Neutrophil (primary cell): ENCODE measurements at regions not wholly inside any gene's neighbourhood (a gene's known extent, or its start where the extent isn't known, plus 50 kb on each side); places are given as distances from the start of the nearest gene placed in this dataset.

Experiments used
- H3K27ac ChIP-seq: fragments of 200-600 bp; sonication (generic); 2 replicates; pipeline ENCODE4 v1.5.1; 2016; ENCODE audit warnings: mild to moderate bottlenecking, moderate library complexity
- H3K27me3 ChIP-seq: fragments of 200-600 bp; sonication (generic); 2 replicates; pipeline ENCODE4 v1.6.0; 2016; ENCODE audit warnings: mild to moderate bottlenecking
- H3K36me3 ChIP-seq: fragments of 200-600 bp; sonication (generic); 2 replicates; pipeline ENCODE4 v1.5.1; 2017
- H3K4me1 ChIP-seq, 2 experiments: fragments of 200-600 bp in 1 of 2; sonication (generic) in 1 of 2; 1 replicate in 1 of 2; 2 replicates in 1 of 2; pipeline versions ENCODE4 v1.5.1 to v1.6.1; 2013 to 2016; ENCODE audit warnings: low read depth in 1 of 2, low read length in 1 of 2, mild to moderate bottlenecking in 1 of 2, moderate library complexity in 1 of 2; ENCODE audit not compliant: control insufficient read depth in 1 of 2, insufficient read depth in 1 of 2
- H3K4me3 ChIP-seq, 2 experiments: fragments of 200-600 bp in 1 of 2; sonication (generic) in 1 of 2; 1 replicate in 1 of 2; 2 replicates in 1 of 2; pipeline ENCODE4 v1.5.1; 2013 to 2016; ENCODE audit warnings: low read depth in 1 of 2, low read length in 1 of 2, mild to moderate bottlenecking in 1 of 2, moderate library complexity in 1 of 2
- H3K9me3 ChIP-seq: fragments of 200-600 bp; sonication (generic); 2 replicates; pipeline ENCODE4 v1.5.1; 2016
- TF ChIP-seq, protein P1 (sequence below): fragments of 200-600 bp; sonication (generic); IDR thresholded peaks from 2 replicates; pipeline ENCODE4 v1.5.1; 2016; ENCODE audit warnings: antibody characterized with exemption

DNA sequence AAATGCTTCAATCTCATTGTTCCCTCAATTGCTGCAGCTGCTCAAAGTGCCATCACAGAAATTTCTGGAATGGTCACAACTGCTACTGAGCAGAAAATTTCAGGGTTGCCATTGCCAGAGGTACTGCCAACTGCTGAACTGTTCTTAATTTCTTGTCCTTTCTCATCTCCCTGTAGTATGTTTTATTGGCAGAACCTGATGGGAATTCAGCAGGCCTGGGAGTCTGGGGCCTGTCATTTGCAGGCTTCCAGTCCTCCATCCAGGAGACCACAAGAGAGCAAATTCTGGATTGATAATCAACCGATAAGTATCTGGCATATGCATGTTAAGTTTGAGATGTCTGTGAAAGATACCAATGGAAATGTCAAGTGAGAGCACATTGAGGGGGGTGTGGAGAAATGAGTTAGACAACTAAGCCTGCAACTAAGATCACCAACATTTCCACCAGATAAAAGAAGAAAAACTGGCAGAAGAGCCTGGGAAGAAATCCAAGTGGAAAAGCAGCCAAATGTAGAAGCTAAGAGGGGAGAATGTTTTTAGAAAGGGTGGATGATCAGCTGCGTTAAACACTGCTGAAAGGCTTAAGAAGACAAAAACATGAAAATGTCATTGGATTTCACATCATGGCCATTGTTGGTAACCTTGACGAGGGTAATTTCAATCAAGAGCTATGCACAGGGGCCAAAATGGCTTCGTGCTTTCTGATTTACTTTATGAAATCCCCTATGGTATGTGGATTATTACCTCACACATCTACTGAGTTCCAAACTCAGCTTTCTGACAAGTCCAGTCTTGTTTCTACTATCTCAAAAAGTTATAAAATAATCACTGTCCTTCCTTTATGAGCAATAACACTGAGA, 648.1 kb downstream of the PLPP3 start:
- TF ChIP-seq, protein P1, sequence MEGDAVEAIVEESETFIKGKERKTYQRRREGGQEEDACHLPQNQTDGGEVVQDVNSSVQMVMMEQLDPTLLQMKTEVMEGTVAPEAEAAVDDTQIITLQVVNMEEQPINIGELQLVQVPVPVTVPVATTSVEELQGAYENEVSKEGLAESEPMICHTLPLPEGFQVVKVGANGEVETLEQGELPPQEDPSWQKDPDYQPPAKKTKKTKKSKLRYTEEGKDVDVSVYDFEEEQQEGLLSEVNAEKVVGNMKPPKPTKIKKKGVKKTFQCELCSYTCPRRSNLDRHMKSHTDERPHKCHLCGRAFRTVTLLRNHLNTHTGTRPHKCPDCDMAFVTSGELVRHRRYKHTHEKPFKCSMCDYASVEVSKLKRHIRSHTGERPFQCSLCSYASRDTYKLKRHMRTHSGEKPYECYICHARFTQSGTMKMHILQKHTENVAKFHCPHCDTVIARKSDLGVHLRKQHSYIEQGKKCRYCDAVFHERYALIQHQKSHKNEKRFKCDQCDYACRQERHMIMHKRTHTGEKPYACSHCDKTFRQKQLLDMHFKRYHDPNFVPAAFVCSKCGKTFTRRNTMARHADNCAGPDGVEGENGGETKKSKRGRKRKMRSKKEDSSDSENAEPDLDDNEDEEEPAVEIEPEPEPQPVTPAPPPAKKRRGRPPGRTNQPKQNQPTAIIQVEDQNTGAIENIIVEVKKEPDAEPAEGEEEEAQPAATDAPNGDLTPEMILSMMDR = no peak
- no peaks in the 10 kb centered on the region for H3K4me1 ChIP-seq
- no peaks in the 10 kb centered on the region for H3K27me3 ChIP-seq
- no peaks in the 10 kb centered on the region for H3K36me3 ChIP-seq
- no peak overlapping the region for H3K27ac ChIP-seq
- H3K9me3 ChIP-seq = no peaks in the 10 kb centered on the region
- no peak overlapping the region for H3K4me3 ChIP-seq

DNA sequence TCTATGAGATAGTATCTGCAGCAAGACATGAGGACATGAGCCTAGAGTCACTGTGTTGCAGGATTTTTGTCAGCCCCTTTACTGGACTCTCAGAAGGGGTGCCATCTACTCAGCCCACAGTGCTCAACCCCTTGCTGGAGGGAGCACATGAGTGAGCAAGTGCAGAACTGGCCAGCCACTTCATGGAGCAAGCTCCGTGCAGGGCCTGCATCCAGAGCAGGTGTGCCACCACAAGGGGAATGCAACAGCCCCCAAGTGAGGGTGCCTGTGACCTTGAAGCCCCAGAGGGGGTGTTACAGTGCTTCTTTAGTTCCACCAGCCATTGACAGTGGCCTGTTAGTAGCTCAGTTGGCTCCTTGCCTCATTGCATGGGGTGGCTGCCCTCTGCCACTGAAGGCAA, 649.7 kb downstream of the PLPP3 start:
- TF ChIP-seq, protein P1 = no peak
- no peaks in the 10 kb centered on the region for H3K27me3 ChIP-seq
- H3K4me1 ChIP-seq = no peaks in the 10 kb centered on the region
- H3K9me3 ChIP-seq = no peaks in the 10 kb centered on the region
- H3K27ac ChIP-seq = no peak overlapping the region
- H3K36me3 ChIP-seq = no peaks in the 10 kb centered on the region
- H3K4me3 ChIP-seq = no peak overlapping the region

DNA sequence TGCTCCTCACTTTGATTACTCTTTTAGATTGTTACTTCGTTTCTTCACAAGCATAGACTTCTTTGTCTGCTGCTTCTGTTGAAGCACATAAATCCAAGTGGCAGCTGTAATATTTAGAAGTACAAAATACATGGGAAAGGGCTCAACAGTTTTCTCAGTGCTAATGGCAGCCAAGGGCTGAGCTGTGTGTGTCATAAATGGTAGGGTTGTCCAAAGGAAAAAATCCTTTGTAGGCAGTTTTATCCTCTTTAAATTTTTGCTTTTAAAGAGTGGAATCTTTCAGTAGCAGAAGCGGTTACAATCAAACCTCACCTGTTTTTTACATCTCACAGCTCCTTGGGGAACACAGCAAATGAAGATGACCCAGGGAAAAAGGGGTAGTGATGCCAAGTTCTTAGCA, 650.8 kb downstream of the PLPP3 start:
- Histone ChIP-seq H3K36me3 (no peaks in the 10 kb centered on the region), H3K27ac (no peak overlapping the region), H3K4me1 (no peaks in the 10 kb centered on the region), H3K4me3 (no peak overlapping the region), H3K27me3 (no peaks in the 10 kb centered on the region), H3K9me3 (no peaks in the 10 kb centered on the region)
- TF ChIP-seq, protein P1 = no peak

DNA sequence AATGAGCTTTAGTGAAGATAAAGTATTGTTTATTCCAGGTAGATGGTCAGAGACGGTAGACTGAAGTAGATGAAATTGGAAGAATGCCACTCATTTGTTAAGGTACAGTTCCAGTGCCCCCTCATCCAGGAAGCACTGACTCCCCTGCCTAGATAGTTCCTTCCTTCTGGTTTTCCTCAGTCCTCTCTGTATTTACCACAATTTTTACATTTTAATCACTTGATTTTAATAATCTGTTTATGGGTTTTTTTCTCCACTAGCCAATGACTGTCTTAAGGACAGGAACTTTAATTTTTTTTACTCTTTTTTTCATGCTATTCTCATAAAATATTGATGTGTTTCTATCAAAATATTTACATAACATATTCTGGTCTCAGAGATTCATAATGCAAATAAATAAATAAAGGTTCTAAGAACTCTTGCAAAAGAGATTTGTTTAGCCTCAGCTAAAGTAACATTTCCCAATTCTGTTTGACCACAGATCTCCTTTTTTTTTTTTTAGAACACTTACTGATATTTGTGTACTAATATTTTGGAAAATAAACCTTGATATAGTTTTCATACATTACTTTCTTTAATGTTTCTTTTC, 651.6 kb downstream of the PLPP3 start:
- Histone ChIP-seq H3K4me1 (no peaks in the 10 kb centered on the region), H3K27me3 (no peaks in the 10 kb centered on the region), H3K9me3 (no peaks in the 10 kb centered on the region), H3K36me3 (no peaks in the 10 kb centered on the region), H3K4me3 (no peak overlapping the region), H3K27ac (no peak overlapping the region)
- TF ChIP-seq, protein P1 = no peak

DNA sequence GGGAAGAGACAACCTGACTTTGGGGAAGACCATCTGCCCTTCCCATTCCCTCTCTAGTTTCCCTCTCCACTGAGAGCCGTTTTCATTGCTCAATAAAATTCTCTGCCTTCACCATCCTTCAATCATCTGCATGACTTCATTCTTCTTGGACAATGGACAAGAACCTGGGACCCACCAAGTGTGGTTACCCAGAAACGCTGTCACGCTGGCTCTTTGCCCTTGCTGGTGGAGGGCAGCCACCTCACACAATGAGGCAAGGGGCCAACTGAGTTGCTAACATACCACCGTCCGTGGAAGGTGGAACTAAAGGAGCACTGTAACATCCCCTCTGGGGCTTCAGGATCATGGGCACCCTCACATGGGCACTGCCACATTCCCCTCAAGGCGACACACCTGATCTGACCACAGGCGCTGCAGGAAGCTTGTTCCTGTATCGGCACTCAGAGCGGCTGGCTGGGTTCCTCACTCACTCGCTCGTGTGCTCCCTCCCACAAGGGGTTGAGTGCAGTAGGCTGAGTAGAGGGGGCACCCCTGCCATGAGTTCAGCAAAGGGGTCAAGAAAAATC, 652.4 kb downstream of the PLPP3 start:
- H3K27ac ChIP-seq = no peak overlapping the region
- H3K27me3 ChIP-seq = no peaks in the 10 kb centered on the region
- H3K4me1 ChIP-seq = no peaks in the 10 kb centered on the region
- H3K36me3 ChIP-seq = no peaks in the 10 kb centered on the region
- no peaks in the 10 kb centered on the region for H3K9me3 ChIP-seq
- H3K4me3 ChIP-seq = no peak overlapping the region
- TF ChIP-seq, protein P1 = no peak
